T-helper 1 cell treated with Interleukin-12 subunit alpha and Interleukin-12 subunit beta and Interleukin-4 antibody, amounts not matched to agents 30 μg/mL and 1 μg/mL, for 36 hours (primary cell): ENCODE measurements at regions not wholly inside any gene's neighbourhood (a gene's known extent, or its start where the extent isn't known, plus 50 kb on each side); places are given as distances from the start of the nearest gene placed in this dataset.

Experiments used
- H3K27ac Mint-ChIP-seq: one replicate; pipeline ENCODE4 v1.8.0; 2021; ENCODE audit warnings: mild to moderate bottlenecking, mixed read lengths
- H3K27me3 Mint-ChIP-seq: one replicate; pipeline ENCODE4 v1.8.0; 2021; ENCODE audit warnings: low read depth, mixed read lengths
- H3K36me3 Mint-ChIP-seq: one replicate; pipeline ENCODE4 v1.8.0; 2021; ENCODE audit warnings: low read depth, mixed read lengths
- H3K4me1 Mint-ChIP-seq: one replicate; pipeline ENCODE4 v1.8.0; 2021; ENCODE audit warnings: low read depth, mixed read lengths
- H3K4me3 Mint-ChIP-seq: one replicate; pipeline ENCODE4 v1.8.0; 2021; ENCODE audit warnings: mild to moderate bottlenecking, moderate library complexity, mixed read lengths
- H3K9me3 Mint-ChIP-seq: one replicate; pipeline ENCODE4 v1.8.0; 2021; ENCODE audit warnings: mixed read lengths

GRCh38 chr10:130631142-130632096 is 495.2 kb downstream of the GLRX3 start:
- Mint-ChIP-seq H3K27me3 (peaks cover 6% of the 10 kb centered on the region), H3K9me3 (peaks cover 7% of the 10 kb centered on the region), H3K36me3 (no peaks in the 10 kb centered on the region), H3K4me3 (no peak overlapping the region), H3K27ac (no peak overlapping the region), H3K4me1 (peaks cover 8% of the 10 kb centered on the region)

DNA sequence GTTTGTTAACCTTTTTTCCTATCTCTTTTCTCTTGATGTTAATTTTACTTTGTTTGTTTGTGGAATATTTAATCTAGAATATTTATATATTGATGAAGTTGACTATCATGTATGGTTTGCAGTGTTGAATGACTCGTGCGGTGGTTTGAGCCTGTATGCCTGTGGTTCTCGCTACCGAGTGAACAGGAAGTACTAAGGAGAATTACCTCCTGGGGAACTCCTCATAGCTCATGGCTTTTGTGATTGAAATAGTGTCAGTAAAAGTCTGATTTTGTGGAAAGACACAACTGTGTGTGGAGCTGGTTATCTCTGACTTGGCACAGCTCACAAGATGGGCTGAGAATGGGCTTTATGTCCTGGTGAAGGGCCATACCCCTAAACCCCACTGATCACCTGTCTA is 498.6 kb downstream of the GLRX3 start:
- H3K36me3 Mint-ChIP-seq, result no peaks in the 10 kb centered on the region
- peaks cover 3% of the 10 kb centered on the region for H3K9me3 Mint-ChIP-seq
- no peak overlapping the region for H3K27ac Mint-ChIP-seq
- H3K27me3 Mint-ChIP-seq, result peaks cover 11% of the 10 kb centered on the region
- peaks cover 8% of the 10 kb centered on the region for H3K4me1 Mint-ChIP-seq
- H3K4me3 Mint-ChIP-seq, result no peak overlapping the region

GRCh38 chr10:130635528-130635927 is 499.3 kb downstream of the GLRX3 start:
- no peaks in the 10 kb centered on the region for H3K36me3 Mint-ChIP-seq
- peaks cover 8% of the 10 kb centered on the region for H3K4me1 Mint-ChIP-seq
- H3K27me3 Mint-ChIP-seq, result peaks cover 11% of the 10 kb centered on the region
- H3K4me3 Mint-ChIP-seq, result no peak overlapping the region
- peaks cover 3% of the 10 kb centered on the region for H3K9me3 Mint-ChIP-seq
- no peak overlapping the region for H3K27ac Mint-ChIP-seq

- Mint-ChIP-seq H3K4me3 (no peak overlapping the region), H3K27ac (no peak overlapping the region), H3K9me3 (peaks cover 3% of the 10 kb centered on the region), H3K36me3 (no peaks in the 10 kb centered on the region), H3K27me3 (peaks cover 11% of the 10 kb centered on the region), H3K4me1 (peaks cover 7% of the 10 kb centered on the region)
Measured at GRCh38 chr10:130636313-130636930, 500.2 kb downstream of the GLRX3 start.

- Mint-ChIP-seq H3K4me1 (peaks cover 4% of the 10 kb centered on the region), H3K9me3 (peaks cover 3% of the 10 kb centered on the region), H3K4me3 (no peak overlapping the region), H3K27ac (no peak overlapping the region), H3K36me3 (no peaks in the 10 kb centered on the region), H3K27me3 (peaks cover 11% of the 10 kb centered on the region)
Measured at GRCh38 chr10:130637089-130637676, 501.0 kb downstream of the GLRX3 start.

DNA sequence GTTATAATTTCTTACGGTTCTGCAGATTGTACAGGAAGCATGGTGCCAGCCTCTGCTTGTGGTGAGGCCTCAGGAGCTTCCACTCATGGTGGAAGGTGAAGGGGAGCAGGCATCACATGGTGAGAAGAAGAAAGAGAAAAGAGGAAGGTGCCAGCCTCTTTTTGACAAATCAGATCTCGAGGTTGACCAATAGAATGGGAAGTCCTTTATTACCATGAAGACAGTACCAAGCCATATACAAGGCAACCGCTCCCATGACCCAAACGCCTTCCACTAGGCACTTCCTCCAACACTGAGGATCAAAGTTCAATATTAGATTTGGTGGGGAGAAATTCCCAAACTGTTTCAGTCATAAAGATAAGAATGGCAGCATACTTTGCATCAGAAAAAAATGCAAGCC is 502.8 kb downstream of the GLRX3 start:
- peaks cover 4% of the 10 kb centered on the region for H3K4me1 Mint-ChIP-seq
- peaks cover 3% of the 10 kb centered on the region for H3K9me3 Mint-ChIP-seq
- no peak overlapping the region for H3K4me3 Mint-ChIP-seq
- H3K27ac Mint-ChIP-seq, result no peak overlapping the region
- peaks cover 11% of the 10 kb centered on the region for H3K27me3 Mint-ChIP-seq
- no peaks in the 10 kb centered on the region for H3K36me3 Mint-ChIP-seq

DNA sequence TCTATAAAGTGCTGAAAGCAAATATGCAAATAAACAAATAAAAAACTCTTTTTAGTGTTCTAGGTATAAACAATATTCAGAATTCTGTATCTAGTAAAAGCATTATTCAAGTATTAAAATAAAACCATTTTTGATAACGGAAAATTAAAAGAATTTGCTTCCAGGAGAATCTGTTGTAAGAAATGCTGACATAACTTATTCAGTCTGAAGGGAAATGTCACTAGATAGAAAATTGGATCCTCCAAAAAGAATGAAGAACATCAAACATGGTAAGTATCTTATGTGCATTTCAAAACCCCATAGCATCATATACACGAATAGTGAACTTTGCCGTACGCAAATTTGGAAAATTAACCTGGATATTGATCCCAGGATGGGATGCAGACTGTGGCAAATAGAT is 506.7 kb downstream of the GLRX3 start:
- H3K4me1 Mint-ChIP-seq, result no peaks in the 10 kb centered on the region
- H3K27me3 Mint-ChIP-seq, result no peaks in the 10 kb centered on the region
- H3K27ac Mint-ChIP-seq, result no peak overlapping the region
- H3K9me3 Mint-ChIP-seq, result no peaks in the 10 kb centered on the region
- no peaks in the 10 kb centered on the region for H3K36me3 Mint-ChIP-seq
- no peak overlapping the region for H3K4me3 Mint-ChIP-seq

- H3K9me3 Mint-ChIP-seq, result peaks cover 11% of the 10 kb centered on the region
- H3K4me1 Mint-ChIP-seq, result no peaks in the 10 kb centered on the region
- H3K4me3 Mint-ChIP-seq, result no peak overlapping the region
- no peaks in the 10 kb centered on the region for H3K27me3 Mint-ChIP-seq
- no peaks in the 10 kb centered on the region for H3K36me3 Mint-ChIP-seq
- no peak overlapping the region for H3K27ac Mint-ChIP-seq
Measured at GRCh38 chr10:130647341-130647740, 511.1 kb downstream of the GLRX3 start.

DNA sequence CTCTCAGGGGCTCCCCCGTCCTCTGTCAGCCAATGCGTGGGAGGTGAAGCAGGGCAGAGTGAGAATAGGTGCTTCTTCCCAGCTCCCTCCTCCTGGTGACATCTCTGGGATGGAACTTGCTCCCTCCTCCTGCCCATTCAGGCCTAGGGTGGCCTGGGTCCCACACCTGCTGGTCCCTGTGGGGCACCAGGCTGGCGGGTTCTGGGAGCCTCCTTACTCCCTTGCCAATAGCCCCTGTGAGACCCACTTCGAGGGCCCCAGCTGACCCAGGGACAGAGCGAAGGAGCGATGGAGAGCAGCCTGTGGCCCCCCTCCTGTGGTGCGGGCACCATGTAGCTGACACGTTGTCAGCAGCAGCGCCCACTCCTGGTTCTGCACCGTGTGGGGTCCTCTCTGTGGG is 512.6 kb downstream of the GLRX3 start:
- no peaks in the 10 kb centered on the region for H3K4me1 Mint-ChIP-seq
- H3K27me3 Mint-ChIP-seq, result no peaks in the 10 kb centered on the region
- no peaks in the 10 kb centered on the region for H3K36me3 Mint-ChIP-seq
- no peak overlapping the region for H3K4me3 Mint-ChIP-seq
- H3K9me3 Mint-ChIP-seq, result peaks cover 11% of the 10 kb centered on the region
- H3K27ac Mint-ChIP-seq, result no peak overlapping the region

DNA sequence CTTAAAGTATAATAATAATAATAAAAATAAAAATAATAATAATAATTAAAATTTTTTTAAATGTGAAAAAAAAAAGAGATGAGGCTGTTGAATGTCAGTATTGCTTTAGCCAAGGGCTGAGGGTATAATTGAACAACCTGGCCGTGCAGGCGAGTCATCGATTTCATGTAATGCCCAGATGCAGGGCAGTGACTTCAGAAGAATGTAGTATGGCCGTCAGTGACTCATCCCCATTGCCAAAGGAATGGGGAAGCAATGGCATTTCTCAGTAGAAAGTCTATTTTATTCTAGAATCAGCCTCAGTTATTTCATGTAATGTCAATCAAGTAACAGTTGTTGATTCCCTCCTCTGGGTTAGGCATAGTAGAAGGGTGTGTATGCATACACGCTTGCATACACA is 516.4 kb downstream of the GLRX3 start:
- Mint-ChIP-seq H3K27me3 (no peaks in the 10 kb centered on the region), H3K4me3 (no peak overlapping the region), H3K36me3 (no peaks in the 10 kb centered on the region), H3K4me1 (no peaks in the 10 kb centered on the region), H3K27ac (no peak overlapping the region), H3K9me3 (peaks cover 11% of the 10 kb centered on the region)

DNA sequence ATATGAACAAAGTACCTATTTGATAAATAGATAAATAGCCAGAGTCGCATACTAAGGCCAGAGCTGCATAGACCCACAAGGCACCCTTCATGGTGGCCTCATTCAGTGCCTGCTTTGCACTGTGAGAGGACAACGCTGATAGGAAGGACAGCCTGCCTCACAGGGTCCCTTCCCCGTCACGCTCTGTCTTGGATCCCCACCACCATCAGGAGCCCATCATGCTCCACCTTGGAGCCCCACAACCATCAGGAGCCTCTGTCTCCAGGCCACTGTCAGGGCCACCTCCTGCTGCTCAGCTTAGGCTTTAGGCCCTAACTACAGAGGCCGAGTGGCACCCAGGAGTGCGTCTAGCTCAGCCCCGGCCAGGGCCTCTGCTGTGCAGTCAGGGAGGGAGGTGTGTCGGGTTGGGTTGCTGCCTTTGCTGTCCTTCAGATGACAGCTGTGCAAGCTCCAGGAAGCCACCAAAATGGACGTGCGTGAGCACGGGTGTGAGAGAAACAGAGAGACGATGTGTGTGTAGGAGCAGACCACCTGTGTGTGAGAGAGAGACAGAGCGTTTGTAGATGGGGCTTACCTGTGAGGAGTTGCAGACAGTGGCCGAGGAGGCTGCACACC is 516.9 kb downstream of the GLRX3 start:
- Mint-ChIP-seq H3K27me3 (no peaks in the 10 kb centered on the region), H3K4me1 (no peaks in the 10 kb centered on the region), H3K27ac (no peak overlapping the region), H3K9me3 (peaks cover 11% of the 10 kb centered on the region), H3K36me3 (no peaks in the 10 kb centered on the region), H3K4me3 (no peak overlapping the region)

GRCh38 chr10:130654726-130655125 is 518.5 kb downstream of the GLRX3 start:
- H3K36me3 Mint-ChIP-seq, result no peaks in the 10 kb centered on the region
- no peak overlapping the region for H3K27ac Mint-ChIP-seq
- H3K27me3 Mint-ChIP-seq, result no peaks in the 10 kb centered on the region
- peaks cover under 1% of the 10 kb centered on the region for H3K9me3 Mint-ChIP-seq
- no peak overlapping the region for H3K4me3 Mint-ChIP-seq
- no peaks in the 10 kb centered on the region for H3K4me1 Mint-ChIP-seq

GRCh38 chr10:130655313-130656186 is 519.4 kb downstream of the GLRX3 start:
- Mint-ChIP-seq H3K27me3 (no peaks in the 10 kb centered on the region), H3K4me3 (no peak overlapping the region), H3K27ac (no peak overlapping the region), H3K36me3 (no peaks in the 10 kb centered on the region), H3K9me3 (no peaks in the 10 kb centered on the region), H3K4me1 (no peaks in the 10 kb centered on the region)

- no peaks in the 10 kb centered on the region for H3K4me1 Mint-ChIP-seq
- H3K9me3 Mint-ChIP-seq, result no peaks in the 10 kb centered on the region
- H3K27me3 Mint-ChIP-seq, result no peaks in the 10 kb centered on the region
- no peak overlapping the region for H3K27ac Mint-ChIP-seq
- no peak overlapping the region for H3K4me3 Mint-ChIP-seq
- H3K36me3 Mint-ChIP-seq, result no peaks in the 10 kb centered on the region
Measured at GRCh38 chr10:130656187-130656575, 520.0 kb downstream of the GLRX3 start.
